Small intestine (tissue), 7 donors: ENCODE measurements at regions not wholly inside any gene's neighbourhood (a gene's known extent, or its start where the extent isn't known, plus 50 kb on each side); places are given as distances from the start of the nearest gene placed in this dataset.

Experiments
- DNase-seq, 2 donors: peaks; one replicate each; pipeline versions ENCODE4 v3.0.0 to v3.0.0-alpha.2; 2013
- FAIRE-seq: peaks from 2 replicates; lab custom pipeline; 2012; peaks lifted over from hg19 to GRCh38; lab: Jason Lieb, UNC
- H3K27ac ChIP-seq, 3 donors: one replicate each; pipeline ENCODE4 v1.5.1; 2013; ENCODE audit warnings: low read length in 2 of 3, mild to moderate bottlenecking in 2 of 3, control low read depth in 1 of 3, inconsistent platforms in 1 of 3, low read depth in 1 of 3, moderate library complexity in 1 of 3
- H3K27me3 ChIP-seq, 3 donors: one replicate each; pipeline ENCODE4 v1.6.1; 2013; ENCODE audit warnings: low read length in 3 of 3, inconsistent platforms in 1 of 3; ENCODE audit not compliant: control insufficient read depth in 3 of 3, insufficient read depth in 3 of 3
- H3K36me3 ChIP-seq, 3 donors: one replicate each; pipeline ENCODE4 v1.6.1; 2013; ENCODE audit warnings: low read length in 3 of 3, inconsistent platforms in 1 of 3, low read depth in 1 of 3, mild to moderate bottlenecking in 1 of 3, moderate library complexity in 1 of 3; ENCODE audit not compliant: control insufficient read depth in 3 of 3, insufficient read depth in 2 of 3
- H3K4me1 ChIP-seq, 3 donors: one replicate each; pipeline ENCODE4 v1.6.1; 2013; ENCODE audit warnings: low read length in 2 of 3, inconsistent platforms in 1 of 3, low read depth in 1 of 3, mild to moderate bottlenecking in 1 of 3, moderate library complexity in 1 of 3; ENCODE audit not compliant: control insufficient read depth in 3 of 3, insufficient read depth in 2 of 3
- H3K4me3 ChIP-seq, 3 donors: one replicate each; pipeline ENCODE4 v1.5.1; 2013; ENCODE audit warnings: low read length in 3 of 3, control low read depth in 1 of 3, inconsistent platforms in 1 of 3, low read depth in 1 of 3, mild to moderate bottlenecking in 1 of 3, moderate library complexity in 1 of 3
- H3K9me3 ChIP-seq, 2 donors: one replicate each; pipeline ENCODE4 v1.6.1; 2013; ENCODE audit warnings: low read depth in 1 of 2, low read length in 1 of 2; ENCODE audit not compliant: control insufficient read depth in 2 of 2, insufficient read depth in 1 of 2
- WGBS, 3 donors: extraction: QIAGEN DNeasy Blood & Tissue Kit; methylation state at CpG; one replicate each; pipeline ENCODE4 v1.1.7; 2013; 5-methylcytosine and 5-hydroxymethylcytosine counted together
- donor health status: healthy with polysubstance abuse.
- donor health status: control.
- donor health status: control.
- donor health status: Bipolar disorder and iron deficiency.
- donor health status: healthy.

GRCh38 chr9:105082843-105083242 is 154.9 kb upstream of the ABCA1 start:
- Histone ChIP-seq H3K36me3 (no peaks in the 10 kb centered on the region), H3K4me3 (no peak overlapping the region), H3K27ac (peak overlapping the region in 1 of 3 donors; percentile 59), H3K4me1 (no peaks in the 10 kb centered on the region), H3K27me3 (no peaks in the 10 kb centered on the region), H3K9me3 (no peaks in the 10 kb centered on the region)
- FAIRE-seq = no peak
- no peak for DNase-seq
- 70 to 85% (median 73%) methylated on average over 7 of the region's 7 CpGs for WGBS, 3 donors

- peaks cover 0 to 2% (median 0%) of the 10 kb centered on the region in 3 donors for H3K4me1 ChIP-seq
- no peak for FAIRE-seq
- H3K9me3 ChIP-seq = no peaks in the 10 kb centered on the region
- 10 to 62% (median 56%) methylated on average over 2 of the region's 2 CpGs for WGBS, 3 donors
- peak; percentile 29 to 45 for DNase-seq
- H3K4me3 ChIP-seq = no peak overlapping the region
- H3K36me3 ChIP-seq = no peaks in the 10 kb centered on the region
- peak overlapping the region in 1 of 3 donors; percentile 59 for H3K27ac ChIP-seq
- no peaks in the 10 kb centered on the region for H3K27me3 ChIP-seq
Measured at GRCh38 chr9:105083256-105083655, 155.3 kb upstream of the ABCA1 start.

GRCh38 chr9:105087910-105088898 is 156.2 kb upstream of the SLC44A1 start:
- Histone ChIP-seq H3K36me3 (no peaks in the 10 kb centered on the region), H3K4me1 (peaks cover 0 to 12% (median 0%) of the 10 kb centered on the region in 3 donors), H3K27ac (no peak overlapping the region), H3K4me3 (no peak overlapping the region), H3K9me3 (peaks cover 0 to 3% of the 10 kb centered on the region in 2 donors), H3K27me3 (no peaks in the 10 kb centered on the region)
- 49 to 70% (median 57%) methylated on average over 4 of the region's 4 CpGs for WGBS, 3 donors
- FAIRE-seq (no peak), DNase-seq (no peak)

DNA sequence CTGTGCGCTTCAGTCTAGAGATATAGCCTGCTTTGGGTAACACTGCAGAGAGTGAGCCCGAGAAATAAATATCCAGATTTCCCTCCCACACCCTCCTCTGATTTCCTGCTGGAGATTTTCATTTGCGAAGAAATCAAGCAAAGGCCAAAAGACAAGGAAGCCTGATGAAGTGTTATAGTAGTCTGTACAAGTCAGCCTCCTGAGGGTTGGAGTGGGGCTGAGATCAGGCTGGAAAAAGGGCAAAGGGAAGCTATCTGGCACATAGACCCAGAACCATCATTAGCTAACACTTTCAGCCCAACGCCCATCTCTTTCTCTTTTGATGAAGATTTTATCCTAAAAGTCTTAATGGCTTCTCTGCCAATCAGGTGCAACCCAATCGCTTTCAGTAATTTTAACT is 154.6 kb upstream of the SLC44A1 start:
- DNase-seq = no peak
- Histone ChIP-seq H3K27ac (no peak overlapping the region), H3K36me3 (no peaks in the 10 kb centered on the region), H3K9me3 (peaks cover 0 to 3% of the 10 kb centered on the region in 2 donors), H3K4me1 (peaks cover 0 to 12% (median 0%) of the 10 kb centered on the region in 3 donors), H3K27me3 (no peaks in the 10 kb centered on the region), H3K4me3 (no peak overlapping the region)
- no peak for FAIRE-seq
- 85 to 94% (median 87%) methylated on average over 5 of the region's 5 CpGs for WGBS, 3 donors

- no peaks in the 10 kb centered on the region for H3K36me3 ChIP-seq
- FAIRE-seq = no peak
- WGBS, 3 donors = 51 to 69% (median 62%) methylated on average over 4 of the region's 4 CpGs
Measured at GRCh38 chr9:105091004-105091640, 153.3 kb upstream of the SLC44A1 start.

GRCh38 chr9:105093685-105094084 is 150.8 kb upstream of the SLC44A1 start:
- WGBS, 3 donors = 74 to 89% (median 86%) methylated on average over 1 of the region's 1 CpG

More at GRCh38 chr9:105091004-105091640, 153.3 kb upstream of the SLC44A1 start:
- peak in 1 of 2 donors; percentile 20 for DNase-seq
- Histone ChIP-seq H3K4me3 (no peak overlapping the region), H3K27me3 (no peaks in the 10 kb centered on the region), H3K9me3 (peaks cover 0 to 3% of the 10 kb centered on the region in 2 donors), H3K4me1 (peaks cover 0 to 12% (median 0%) of the 10 kb centered on the region in 3 donors), H3K27ac (no peak overlapping the region)

GRCh38 chr9:105098370-105098769 is 146.1 kb upstream of the SLC44A1 start:
- FAIRE-seq = no peak

More at GRCh38 chr9:105093685-105094084, 150.8 kb upstream of the SLC44A1 start:
- no peaks in the 10 kb centered on the region for H3K36me3 ChIP-seq
- FAIRE-seq (no peak), DNase-seq (no peak)
- H3K4me1 ChIP-seq = peaks cover 0 to 6% (median 0%) of the 10 kb centered on the region in 3 donors
- no peak overlapping the region for H3K27ac ChIP-seq
- H3K4me3 ChIP-seq = no peak overlapping the region
- H3K9me3 ChIP-seq = peaks cover 0 to 3% of the 10 kb centered on the region in 2 donors
- no peaks in the 10 kb centered on the region for H3K27me3 ChIP-seq

GRCh38 chr9:105103776-105104175 is 140.7 kb upstream of the SLC44A1 start:
- WGBS, 3 donors = 52 to 65% (median 56%) methylated on average over 3 of the region's 3 CpGs

More at GRCh38 chr9:105098370-105098769, 146.1 kb upstream of the SLC44A1 start:
- Histone ChIP-seq H3K27me3 (no peaks in the 10 kb centered on the region), H3K4me1 (no peaks in the 10 kb centered on the region), H3K9me3 (no peaks in the 10 kb centered on the region), H3K4me3 (no peak overlapping the region), H3K36me3 (no peaks in the 10 kb centered on the region), H3K27ac (no peak overlapping the region)
- DNase-seq = no peak
- WGBS, 3 donors = 71 to 77% (median 72%) methylated on average over 2 of the region's 2 CpGs

More at GRCh38 chr9:105103776-105104175, 140.7 kb upstream of the SLC44A1 start:
- no peaks in the 10 kb centered on the region for H3K27me3 ChIP-seq
- no peak overlapping the region for H3K27ac ChIP-seq
- no peaks in the 10 kb centered on the region for H3K36me3 ChIP-seq
- H3K9me3 ChIP-seq = peaks cover 0 to 2% of the 10 kb centered on the region in 2 donors
- H3K4me1 ChIP-seq = no peaks in the 10 kb centered on the region
- DNase-seq (no peak), FAIRE-seq (no peak)
- no peak overlapping the region for H3K4me3 ChIP-seq
